Sigmoid colon (tissue), 6 donors: ENCODE measurements at regions not wholly inside any gene's neighbourhood (a gene's known extent, or its start where the extent isn't known, plus 50 kb on each side); places are given as distances from the start of the nearest gene placed in this dataset.

ENCODE experiments used
- DNase-seq: peaks from one replicate; pipeline ENCODE4 v3.0.0-alpha.2; 2019
- H3K27ac ChIP-seq, 4 donors: fragments of 200-600 bp; sonication (generic); one replicate each; pipeline ENCODE4 v1.5.1; 2016 to 2019; ENCODE audit warnings: mild to moderate bottlenecking in 1 of 4
- H3K27me3 ChIP-seq, 3 donors: fragments of 200-600 bp; sonication (generic); one replicate each; pipeline ENCODE4 v1.5.1; 2019; ENCODE audit warnings: mild to moderate bottlenecking in 1 of 3
- H3K36me3 ChIP-seq, 4 donors: fragments of 200-600 bp; sonication (generic); one replicate each; pipeline ENCODE4 v1.5.1; 2016 to 2019
- H3K4me1 ChIP-seq, 4 donors: fragments of 200-600 bp; sonication (generic); one replicate each; pipeline ENCODE4 v1.5.1; 2017 to 2019
- H3K4me3 ChIP-seq, 4 donors: fragments of 200-600 bp; sonication (generic); one replicate each; pipeline ENCODE4 v1.5.1; 2017 to 2019; ENCODE audit warnings: mild to moderate bottlenecking in 2 of 4, moderate library complexity in 1 of 4
- H3K9me3 ChIP-seq, 4 donors: fragments of 200-600 bp in 3 of 4; sonication (generic) in 3 of 4; one replicate each; pipeline versions ENCODE4 v1.5.1 to v1.6.1; 2013 to 2019
- CTCF ChIP-seq, 4 experiments: fragments of 450-650 bp in 3 of 4; fragments of 200-600 bp in 1 of 4; IDR thresholded peaks; one replicate each; pipeline ENCODE4 v1.5.1; 2016 to 2019; ENCODE audit warnings: antibody characterized with exemption in 4 of 4, mild to moderate bottlenecking in 3 of 4, moderate library complexity in 2 of 4
- EP300 ChIP-seq, 4 donors: sonication (generic); formaldehyde crosslinking; IDR thresholded peaks; one replicate each; pipeline ENCODE4 v1.6.1; 2017; ENCODE audit warnings: antibody characterized with exemption in 4 of 4
- POLR2A ChIP-seq, 2 donors: fragments of 450-650 bp; IDR thresholded peaks; one replicate each; pipeline ENCODE4 v1.6.1; 2016; ENCODE audit warnings: antibody characterized with exemption in 2 of 2, mild to moderate bottlenecking in 2 of 2, moderate library complexity in 2 of 2
- POLR2AphosphoS5 ChIP-seq, 4 donors: sonication (generic); formaldehyde crosslinking; IDR thresholded peaks; one replicate each; pipeline ENCODE4 v1.6.1; 2017; ENCODE audit warnings: antibody characterized with exemption in 4 of 4
- whole genome bisulfite sequencing, 2 donors: extraction: QIAGEN DNeasy Blood & Tissue Kit; methylation state at CpG; one replicate each; pipeline ENCODE4 v1.1.7; 2013; 5-methylcytosine and 5-hydroxymethylcytosine counted together
- intact Hi-C: fragments of 100-400 bp; cut with DNase I; formaldehyde crosslinking; loops from one replicate; pipeline ENCODE4 v1.15.1; 2023
- donor health status: healthy with polysubstance abuse.
- donor health status: healthy.

- Histone ChIP-seq H3K27me3 (no peaks in the 10 kb centered on the region), H3K9me3 (no peaks in the 10 kb centered on the region), H3K4me1 (peaks cover 0 to 21% (median 16%) of the 10 kb centered on the region in 4 donors), H3K4me3 (no peak overlapping the region), H3K27ac (no peak overlapping the region), H3K36me3 (no peaks in the 10 kb centered on the region)
- no peak for TF ChIP-seq CTCF (IDR thresholded peaks at IDR 0.05)
- TF ChIP-seq POLR2A (IDR thresholded peaks at IDR 0.05) = no peak
- TF ChIP-seq EP300 (IDR thresholded peaks at IDR 0.05) = no peak
- TF ChIP-seq POLR2AphosphoS5 (IDR thresholded peaks at IDR 0.05) = no peak
- 86 to 89% methylated on average over 2 of the region's 2 CpGs for WGBS, 2 donors
- DNase-seq = no peak
- intact Hi-C loops = no loop called here
Observed at GRCh38 chr14:38394064-38394463, 138.2 kb upstream of the CLEC14A start.

GRCh38 chr14:38391334-38391733, 135.4 kb upstream of the CLEC14A start:
- intact Hi-C loops = no loop called here
- DNase-seq = no peak
- Histone ChIP-seq H3K9me3 (no peaks in the 10 kb centered on the region), H3K36me3 (no peaks in the 10 kb centered on the region), H3K4me1 (peaks cover 0 to 21% (median 16%) of the 10 kb centered on the region in 4 donors), H3K27ac (no peak overlapping the region), H3K27me3 (no peaks in the 10 kb centered on the region), H3K4me3 (no peak overlapping the region)
- TF ChIP-seq EP300 (IDR thresholded peaks at IDR 0.05) (no peak), POLR2A (IDR thresholded peaks at IDR 0.05) (no peak), POLR2AphosphoS5 (IDR thresholded peaks at IDR 0.05) (no peak), CTCF (IDR thresholded peaks at IDR 0.05) (no peak)

- intact Hi-C loops = no loop called here
- H3K4me3 ChIP-seq = no peak overlapping the region
- no peak for TF ChIP-seq EP300 (IDR thresholded peaks at IDR 0.05)
- no peak for TF ChIP-seq POLR2A (IDR thresholded peaks at IDR 0.05)
- no peak for TF ChIP-seq CTCF (IDR thresholded peaks at IDR 0.05)
- no peak for TF ChIP-seq POLR2AphosphoS5 (IDR thresholded peaks at IDR 0.05)
- WGBS, 2 donors = 75 to 80% methylated on average over 1 of the region's 1 CpG
- H3K27ac ChIP-seq = no peak overlapping the region
- H3K4me1 ChIP-seq = peaks cover 0 to 21% (median 16%) of the 10 kb centered on the region in 4 donors
- no peaks in the 10 kb centered on the region for H3K36me3 ChIP-seq
- DNase-seq = no peak
- no peaks in the 10 kb centered on the region for H3K27me3 ChIP-seq
- H3K9me3 ChIP-seq = no peaks in the 10 kb centered on the region
Observed at GRCh38 chr14:38389681-38390080, 133.8 kb upstream of the CLEC14A start.

- no peak for DNase-seq
- TF ChIP-seq EP300 (IDR thresholded peaks at IDR 0.05) (no peak), POLR2A (IDR thresholded peaks at IDR 0.05) (no peak), CTCF (IDR thresholded peaks at IDR 0.05) (no peak), POLR2AphosphoS5 (IDR thresholded peaks at IDR 0.05) (no peak)
- Histone ChIP-seq H3K4me3 (no peak overlapping the region), H3K27me3 (no peaks in the 10 kb centered on the region), H3K9me3 (no peaks in the 10 kb centered on the region), H3K4me1 (peaks cover 0 to 21% (median 16%) of the 10 kb centered on the region in 4 donors), H3K36me3 (no peaks in the 10 kb centered on the region), H3K27ac (no peak overlapping the region)
- 64 to 76% methylated on average over 2 of the region's 2 CpGs for WGBS, 2 donors
- intact Hi-C loops = no loop called here
Observed at GRCh38 chr14:38387821-38388220, 131.9 kb upstream of the CLEC14A start.

- no peak for DNase-seq
- no peaks in the 10 kb centered on the region for H3K27me3 ChIP-seq
- TF ChIP-seq EP300 (IDR thresholded peaks at IDR 0.05) (no peak), POLR2A (IDR thresholded peaks at IDR 0.05) (no peak)
- no peak overlapping the region for H3K4me3 ChIP-seq
- H3K27ac ChIP-seq = no peak overlapping the region
- H3K36me3 ChIP-seq = no peaks in the 10 kb centered on the region
- intact Hi-C loops = no loop called here
- H3K9me3 ChIP-seq = no peaks in the 10 kb centered on the region
- H3K4me1 ChIP-seq = peaks cover 0 to 12% (median 8%) of the 10 kb centered on the region in 4 donors
- 60 to 72% methylated on average over 3 of the region's 3 CpGs for WGBS, 2 donors
Observed at GRCh38 chr14:38385836-38386235, 129.9 kb upstream of the CLEC14A start.
